Spleen (tissue), 11 donors: ENCODE measurements at regions not wholly inside any gene's neighbourhood (a gene's known extent, or its start where the extent isn't known, plus 50 kb on each side); places are given as distances from the start of the nearest gene placed in this dataset.

ENCODE experiments used
- DNase-seq: peaks from one replicate; pipeline ENCODE4 v3.0.0-alpha.2; 2020
- H3K27ac ChIP-seq, 8 donors: fragments of 200-600 bp; sonication (generic) in 7 of 8; 1 replicate in 4 of 8; 2 replicates in 4 of 8; pipeline versions ENCODE4 v1.5.0 to v1.8.0; 2016 to 2021; ENCODE audit warnings: inconsistent platforms in 4 of 8, mild to moderate bottlenecking in 4 of 8, moderate library complexity in 1 of 8
- H3K27me3 ChIP-seq, 7 donors: fragments of 200-600 bp; sonication (generic) in 6 of 7; replicated peaks in 1 of 7; 1 replicate in 4 of 7; 2 replicates in 3 of 7; pipeline versions ENCODE4 v1.5.0 to v1.8.0; 2016 to 2021; ENCODE audit warnings: inconsistent platforms in 3 of 7, mild to moderate bottlenecking in 1 of 7
- H3K36me3 ChIP-seq, 6 donors: fragments of 200-600 bp; sonication (generic) in 5 of 6; 1 replicate in 4 of 6; 2 replicates in 2 of 6; pipeline versions ENCODE4 v1.5.0 to v1.8.0; 2016 to 2021; ENCODE audit warnings: inconsistent platforms in 2 of 6
- H3K4me1 ChIP-seq, 6 donors: fragments of 200-600 bp; sonication (generic) in 5 of 6; 1 replicate in 3 of 6; 2 replicates in 3 of 6; pipeline versions ENCODE4 v1.5.0 to v1.8.0; 2016 to 2021; ENCODE audit warnings: inconsistent platforms in 3 of 6
- H3K4me3 ChIP-seq, 8 donors: fragments of 200-600 bp; sonication (generic) in 7 of 8; 1 replicate in 4 of 8; 2 replicates in 4 of 8; pipeline versions ENCODE4 v1.5.0 to v1.8.0; 2016 to 2021; ENCODE audit warnings: inconsistent platforms in 4 of 8, mild to moderate bottlenecking in 4 of 8, moderate library complexity in 2 of 8
- H3K9me3 ChIP-seq, 8 donors: fragments of 200-600 bp; sonication (generic) in 7 of 8; 1 replicate in 4 of 8; 2 replicates in 4 of 8; pipeline versions ENCODE4 v1.5.0 to v1.8.0; 2016 to 2021; ENCODE audit warnings: inconsistent platforms in 4 of 8
- CTCF ChIP-seq, 11 experiments: fragments of 200-600 bp in 7 of 11; fragments of 450-650 bp in 4 of 11; sonication (generic) in 4 of 11; IDR thresholded peaks in 8 of 11; conservative IDR thresholded peaks in 3 of 11; 1 replicate in 7 of 11; 2 replicates in 4 of 11; pipeline versions ENCODE4 v1.4.0 to v1.8.0; 2016 to 2021; ENCODE audit warnings: antibody characterized with exemption in 11 of 11, inconsistent platforms in 4 of 11, mild to moderate bottlenecking in 1 of 11
- POLR2A ChIP-seq, 3 donors: fragments of 450-650 bp; IDR thresholded peaks; one replicate each; pipeline ENCODE4 v1.5.1; 2017; ENCODE audit warnings: antibody characterized with exemption in 3 of 3, mild to moderate bottlenecking in 1 of 3
- POLR2AphosphoS5 ChIP-seq, 3 donors: sonication (generic); formaldehyde crosslinking; IDR thresholded peaks; one replicate each; pipeline ENCODE4 v1.5.1; 2017; ENCODE audit warnings: antibody characterized with exemption in 3 of 3
- WGBS, 5 donors: extraction: QIAGEN DNeasy Blood & Tissue Kit in 3 of 5; methylation state at CpG; one replicate each; pipeline versions ENCODE4 v1.1.5 to v1.1.7; 2013 to 2018; 5-methylcytosine and 5-hydroxymethylcytosine counted together
- intact Hi-C: fragments of 100-400 bp; cut with DNase I; formaldehyde crosslinking; loops from one replicate; pipeline ENCODE4 v1.15.0; 2023; ENCODE audit warnings: low total_unique reads
- donor health status: healthy with polysubstance abuse.
- donor health status: DM: no; HTN: no; CAD: no; lungs with moderate emphysema.
- donor health status: DM: no; HTN: no; CAD: no.
- donor health status: Bipolar disorder and iron deficiency.
- donor health status: healthy.
- donor health status: DM: no; HTN: no; CAD: no.
- donor health status: DM: yes; HTN: yes; CAD: no.

- Histone ChIP-seq H3K36me3 (no peaks in the 10 kb centered on the region), H3K27ac (peak overlapping the region; percentile 73 to 96 (median 90)), H3K4me1 (peaks cover 0 to 36% (median 6%) of the 10 kb centered on the region in 6 donors), H3K4me3 (peak overlapping the region in 4 of 8 donors; percentile 46 to 68 (median 48)), H3K27me3 (no peaks in the 10 kb centered on the region), H3K9me3 (no peaks in the 10 kb centered on the region)
- TF ChIP-seq POLR2A (IDR thresholded peaks at IDR 0.05) (no peak), CTCF (IDR thresholded peaks at IDR 0.05 in 8 of 11, conservative IDR thresholded peaks at IDR 0.05 in 3 of 11) (peak in 1 of 11 experiments; percentile 2)
- WGBS, 5 donors = 45 to 58% (median 46%) methylated on average over 3 of the region's 3 CpGs
- no peak for DNase-seq
- intact Hi-C loops = no loop called here
Observed at GRCh38 chr6:26305641-26305969, 59.4 kb upstream of the BTN3A2 start.

GRCh38 chr6:26306232-26306631, 58.8 kb upstream of the BTN3A2 start:
- Histone ChIP-seq H3K36me3 (no peaks in the 10 kb centered on the region), H3K4me1 (peaks cover 0 to 40% (median 8%) of the 10 kb centered on the region in 6 donors), H3K27me3 (no peaks in the 10 kb centered on the region), H3K27ac (peak overlapping the region in 2 of 8 donors; percentile 92 to 96), H3K4me3 (no peak overlapping the region), H3K9me3 (no peaks in the 10 kb centered on the region)
- WGBS, 5 donors = 88 to 94% (median 92%) methylated on average over 3 of the region's 3 CpGs
- TF ChIP-seq POLR2AphosphoS5 (IDR thresholded peaks at IDR 0.05) = no peak
- TF ChIP-seq POLR2A (IDR thresholded peaks at IDR 0.05) = no peak
- no peak for TF ChIP-seq CTCF (IDR thresholded peaks at IDR 0.05 in 8 of 11, conservative IDR thresholded peaks at IDR 0.05 in 3 of 11)
- intact Hi-C loops = no loop called here
- DNase-seq = no peak

- Histone ChIP-seq H3K27ac (peak overlapping the region in 1 of 8 donors; percentile 14), H3K4me1 (peaks cover 10 to 56% (median 23%) of the 10 kb centered on the region in 6 donors), H3K9me3 (no peaks in the 10 kb centered on the region), H3K4me3 (no peak overlapping the region), H3K27me3 (no peaks in the 10 kb centered on the region), H3K36me3 (no peaks in the 10 kb centered on the region)
- no peak for DNase-seq
- intact Hi-C loops = no loop called here
- TF ChIP-seq CTCF (IDR thresholded peaks at IDR 0.05 in 8 of 11, conservative IDR thresholded peaks at IDR 0.05 in 3 of 11) (no peak), POLR2A (IDR thresholded peaks at IDR 0.05) (no peak), POLR2AphosphoS5 (IDR thresholded peaks at IDR 0.05) (no peak)
Observed at GRCh38 chr6:26307850-26308249, 57.1 kb upstream of the BTN3A2 start.

- 65 to 88% (median 77%) methylated on average over 3 of the region's 3 CpGs for WGBS, 5 donors
- DNase-seq = no peak
- Histone ChIP-seq H3K4me1 (peaks cover 12 to 59% (median 31%) of the 10 kb centered on the region in 6 donors), H3K4me3 (no peak overlapping the region), H3K9me3 (no peaks in the 10 kb centered on the region), H3K36me3 (no peaks in the 10 kb centered on the region), H3K27ac (peak overlapping the region in 1 of 8 donors; percentile 7), H3K27me3 (no peaks in the 10 kb centered on the region)
- intact Hi-C loops = no loop called here
- no peak for TF ChIP-seq POLR2A (IDR thresholded peaks at IDR 0.05)
- TF ChIP-seq POLR2AphosphoS5 (IDR thresholded peaks at IDR 0.05) = no peak
- no peak for TF ChIP-seq CTCF (IDR thresholded peaks at IDR 0.05 in 8 of 11, conservative IDR thresholded peaks at IDR 0.05 in 3 of 11)
Observed at GRCh38 chr6:26309731-26310142, 55.3 kb upstream of the BTN3A2 start.
